ENCODE measurements at regions not wholly inside any gene's neighbourhood (a gene's known extent, or its start where the extent isn't known, plus 50 kb on each side); places are given as distances from the start of the nearest gene placed in this dataset.

- CTCF ChIA-PET: no interaction called here
- TF ChIP-seq EZH2 (IDR thresholded peaks at IDR 0.05; ENCODE audit: borderline replicate concordance, insufficient read depth, low read depth, low read length, poor library complexity, severe bottlenecking) (no peak), CTCF (IDR thresholded peaks at IDR 0.05) (no peak)
- H3K27ac Mint-ChIP-seq: no peak overlapping the region
- H3K36me3 ChIP-seq (replicated peaks in 1 of 2; ENCODE audit: control extremely low read depth in 1 of 2, control insufficient read depth in 1 of 2, extremely low read depth in 1 of 2, insufficient read depth in 2 of 2, low read length in 1 of 2): no peaks in the 10 kb centered on the region
- intact Hi-C loops (cut with micrococcal nuclease): no loop called here
- H3K4me2 ChIP-seq (replicated peaks; ENCODE audit: low read depth, low read length, poor library complexity, severe bottlenecking): no peak overlapping the region
- H3K27me3 ChIP-seq (replicated peaks in 1 of 4; ENCODE audit: control extremely low read depth in 1 of 4, control insufficient read depth in 3 of 4, insufficient read depth in 4 of 4, low read length in 3 of 4): no peaks in the 10 kb centered on the region
- no peaks in the 10 kb centered on the region for H3K27me3 Mint-ChIP-seq
- no peaks in the 10 kb centered on the region for H3K79me2 ChIP-seq (ENCODE audit: control insufficient read depth, insufficient read depth, low read length)
- H3K4me3 ChIP-seq (ENCODE audit: control extremely low read depth in 1 of 5, extremely low read depth in 1 of 5, insufficient read depth in 1 of 5, low read depth in 2 of 5, low read length in 4 of 5): no peak overlapping the region
- ATAC-seq (ENCODE audit: low read depth) (no peak), DNase-seq (no peak)
- H3K9me3 ChIP-seq (ENCODE audit: control extremely low read depth in 1 of 3, control insufficient read depth in 2 of 3, insufficient read depth in 1 of 3, low read length in 2 of 3): no peaks in the 10 kb centered on the region
- no peak overlapping the region for H3K4me3 Mint-ChIP-seq
- H3K4me1 ChIP-seq (ENCODE audit: control insufficient read depth in 2 of 2, insufficient read depth in 2 of 2, low read length in 2 of 2): no peaks in the 10 kb centered on the region
- no peak overlapping the region for H3K27ac ChIP-seq (ENCODE audit: low read length in 2 of 2)
- no peak overlapping the region for H2AFZ ChIP-seq (ENCODE audit: insufficient read depth, low read depth, low read length, poor library complexity, severe bottlenecking)
- H3K9ac ChIP-seq (ENCODE audit: low read length): no peak overlapping the region
- H3K4me1 Mint-ChIP-seq: no peaks in the 10 kb centered on the region
- peaks cover 2% of the 10 kb centered on the region for H3K9me3 Mint-ChIP-seq (ENCODE audit: insufficient read depth)
- no peaks in the 10 kb centered on the region for H4K20me1 ChIP-seq (ENCODE audit: control insufficient read depth, insufficient read depth, low read length, poor library complexity, severe bottlenecking)
- POLR2A ChIA-PET: no interaction called here
Observed at GRCh38 chr13:83592095-83592494, 290.2 kb downstream of the SLITRK1 start.

- H4K20me1 ChIP-seq (ENCODE audit: control insufficient read depth, insufficient read depth, low read length, poor library complexity, severe bottlenecking): no peaks in the 10 kb centered on the region
- H3K4me3 Mint-ChIP-seq: no peak overlapping the region
- H2AFZ ChIP-seq (ENCODE audit: insufficient read depth, low read depth, low read length, poor library complexity, severe bottlenecking): no peak overlapping the region
- H3K4me2 ChIP-seq (replicated peaks; ENCODE audit: low read depth, low read length, poor library complexity, severe bottlenecking): no peak overlapping the region
- H3K9ac ChIP-seq (ENCODE audit: low read length): no peak overlapping the region
- TF ChIP-seq EZH2 (IDR thresholded peaks at IDR 0.05; ENCODE audit: borderline replicate concordance, insufficient read depth, low read depth, low read length, poor library complexity, severe bottlenecking): no peak
- TF ChIP-seq CTCF (IDR thresholded peaks at IDR 0.05): no peak
- no CpG with 5 or more reads among the region's 1 CpG for WGBS (ENCODE audit: insufficient coverage)
- H3K27me3 Mint-ChIP-seq: no peaks in the 10 kb centered on the region
- no peaks in the 10 kb centered on the region for H3K4me1 Mint-ChIP-seq
- H3K36me3 ChIP-seq (replicated peaks in 1 of 2; ENCODE audit: control extremely low read depth in 1 of 2, control insufficient read depth in 1 of 2, extremely low read depth in 1 of 2, insufficient read depth in 2 of 2, low read length in 1 of 2): no peaks in the 10 kb centered on the region
- H3K79me2 ChIP-seq (ENCODE audit: control insufficient read depth, insufficient read depth, low read length): no peaks in the 10 kb centered on the region
- no peak for DNase-seq
- no peak overlapping the region for H3K4me3 ChIP-seq (ENCODE audit: control extremely low read depth in 1 of 5, extremely low read depth in 1 of 5, insufficient read depth in 1 of 5, low read depth in 2 of 5, low read length in 4 of 5)
- no peaks in the 10 kb centered on the region for H3K4me1 ChIP-seq (ENCODE audit: control insufficient read depth in 2 of 2, insufficient read depth in 2 of 2, low read length in 2 of 2)
- H3K27me3 ChIP-seq (replicated peaks in 1 of 4; ENCODE audit: control extremely low read depth in 1 of 4, control insufficient read depth in 3 of 4, insufficient read depth in 4 of 4, low read length in 3 of 4): no peaks in the 10 kb centered on the region
- H3K27ac ChIP-seq (ENCODE audit: low read length in 2 of 2): no peak overlapping the region
- H3K9me3 ChIP-seq (ENCODE audit: control extremely low read depth in 1 of 3, control insufficient read depth in 2 of 3, insufficient read depth in 1 of 3, low read length in 2 of 3): peaks cover 0 to 2% (median 0%) of the 10 kb centered on the region in 3 donors
- H3K27ac Mint-ChIP-seq: no peak overlapping the region
- intact Hi-C loops (cut with micrococcal nuclease): no loop called here
- H3K9me3 Mint-ChIP-seq (ENCODE audit: insufficient read depth): peaks cover 3% of the 10 kb centered on the region
- CTCF ChIA-PET: no interaction called here
- POLR2A ChIA-PET: no interaction called here
- no peak for ATAC-seq (ENCODE audit: low read depth)
Observed at GRCh38 chr13:83589814-83590213, 292.5 kb downstream of the SLITRK1 start.
